H1 (cell line): ENCODE measurements at regions not wholly inside any gene's neighbourhood (a gene's known extent, or its start where the extent isn't known, plus 50 kb on each side); places are given as distances from the start of the nearest gene placed in this dataset.

ENCODE experiments used
- CTCF ChIA-PET: fragments of 300-600 bp; sonication (Branson Sonifier 250); formaldehyde crosslinking; loops from one replicate; lab custom pipeline; 2021; ENCODE audit not compliant: partially characterized antibody; lab: Charles Lee
- POLR2A ChIA-PET: fragments of 300-600 bp; sonication (Branson Sonifier 250); formaldehyde crosslinking; loops from one replicate; lab custom pipeline; 2021; ENCODE audit warnings: inconsistent platforms; ENCODE audit not compliant: partially characterized antibody; lab: Charles Lee
- DNase-seq, 2 experiments: peaks; one replicate each; pipeline versions ENCODE4 v3.0.0 to v3.0.0-alpha.2; 2010 to 2022; ENCODE audit warnings: low spot score in 2 of 2, low read depth in 1 of 2, mixed read lengths in 1 of 2
- FAIRE-seq: peaks from 2 replicates; lab custom pipeline; 2011; peaks lifted over from hg19 to GRCh38; lab: Jason Lieb, UNC
- H2AFZ ChIP-seq: 2 replicates; pipeline ENCODE4 v1.8.1; 2012; ENCODE audit warnings: low read length, inconsistent platforms
- H2AK5ac ChIP-seq: 2 replicates; pipeline ENCODE4 v1.6.1; 2013; ENCODE audit warnings: low read depth, low read length
- H2BK120ac ChIP-seq: replicated peaks from 2 replicates; pipeline ENCODE3; 2013; ENCODE audit warnings: low read depth, low read length, inconsistent platforms
- H2BK12ac ChIP-seq: 2 replicates; pipeline ENCODE4 v1.6.1; 2013; ENCODE audit warnings: low read depth, low read length
- H2BK15ac ChIP-seq: 2 replicates; pipeline ENCODE4 v1.6.1; 2013; ENCODE audit warnings: low read length
- H2BK20ac ChIP-seq: 2 replicates; pipeline ENCODE4 v1.6.1; 2013; ENCODE audit warnings: low read length
- H2BK5ac ChIP-seq: 2 replicates; pipeline ENCODE4 v1.6.1; 2013; ENCODE audit warnings: low read depth, low read length
- H3K14ac ChIP-seq: 2 replicates; pipeline ENCODE4 v1.6.1; 2013; ENCODE audit warnings: inconsistent platforms; ENCODE audit not compliant: insufficient read length
- H3K18ac ChIP-seq: 2 replicates; pipeline ENCODE4 v1.6.1; 2013; ENCODE audit warnings: low read length; ENCODE audit errors: extremely low read depth
- H3K23ac ChIP-seq: 2 replicates; pipeline ENCODE4 v1.6.1; 2013; ENCODE audit warnings: inconsistent platforms; ENCODE audit not compliant: insufficient read length
- H3K23me2 ChIP-seq: 2 replicates; pipeline ENCODE4 v1.6.1; 2013; ENCODE audit warnings: low read depth, low read length
- H3K27ac ChIP-seq: 2 replicates; pipeline ENCODE4 v1.6.1; 2011; ENCODE audit warnings: low read depth, low read length, inconsistent platforms
- H3K27me3 ChIP-seq, 4 experiments: replicated peaks in 1 of 4; 1 replicate in 1 of 4; 2 replicates in 3 of 4; pipeline versions ENCODE4 v1.6.1 to v1.8.1; 2011 to 2013; ENCODE audit warnings: low read length in 3 of 4, mild to moderate bottlenecking in 3 of 4, inconsistent platforms in 2 of 4, mixed read lengths in 2 of 4, moderate library complexity in 1 of 4; ENCODE audit not compliant: control insufficient read depth in 3 of 4, insufficient read depth in 3 of 4; ENCODE audit errors: extremely low read depth in 1 of 4
- H3K36me3 ChIP-seq, 4 experiments: 2 replicates each; pipeline versions ENCODE4 v1.6.1 to v1.8.1; 2011 to 2013; ENCODE audit warnings: mild to moderate bottlenecking in 4 of 4, low read length in 3 of 4, moderate library complexity in 2 of 4, control low read depth in 1 of 4, inconsistent platforms in 1 of 4; ENCODE audit not compliant: insufficient read depth in 4 of 4, control insufficient read depth in 2 of 4
- H3K4ac ChIP-seq: replicated peaks from 2 replicates; pipeline ENCODE3; 2013; ENCODE audit warnings: low read length, low read depth, mixed read lengths, inconsistent platforms; ENCODE audit not compliant: insufficient read length
- H3K4me1 ChIP-seq, 4 experiments: replicated peaks in 1 of 4; 1 replicate in 1 of 4; 2 replicates in 3 of 4; pipeline versions ENCODE4 v1.6.1 to v1.8.1; 2011 to 2013; ENCODE audit warnings: low read length in 3 of 4, inconsistent platforms in 2 of 4, mixed read lengths in 1 of 4; ENCODE audit not compliant: insufficient read depth in 4 of 4, control insufficient read depth in 3 of 4
- H3K4me2 ChIP-seq, 2 experiments: 2 replicates each; pipeline versions ENCODE4 v1.6.1 to v1.8.1; 2011 to 2013; ENCODE audit warnings: low read depth in 2 of 2, low read length in 2 of 2, control low read depth in 1 of 2, inconsistent platforms in 1 of 2, mild to moderate bottlenecking in 1 of 2; ENCODE audit not compliant: insufficient read depth in 1 of 2
- H3K4me3 ChIP-seq, 4 experiments: fragments of 200-600, 300-600 bp in 1 of 4; sonication (generic), shearing (Covaris generic), sonication (Bioruptor Twin) in 1 of 4; 2 replicates each; pipeline versions ENCODE4 v1.5.1 to v1.8.1; 2011 to 2016; ENCODE audit warnings: low read length in 4 of 4, low read depth in 3 of 4, control low read depth in 2 of 4, inconsistent platforms in 2 of 4, mild to moderate bottlenecking in 2 of 4, mixed read lengths in 1 of 4, moderate library complexity in 1 of 4; ENCODE audit not compliant: insufficient read depth in 2 of 4; ENCODE audit errors: extremely low read depth in 1 of 4
- H3K56ac ChIP-seq: replicated peaks from 2 replicates; pipeline ENCODE3; 2013; ENCODE audit warnings: low read depth, mild to moderate bottlenecking, mixed read lengths, low read length, inconsistent platforms; ENCODE audit not compliant: insufficient read length
- H3K79me1 ChIP-seq: 2 replicates; pipeline ENCODE4 v1.6.1; 2013; ENCODE audit warnings: low read depth, low read length, control low read depth
- H3K79me2 ChIP-seq, 2 experiments: 2 replicates each; pipeline versions ENCODE4 v1.6.1 to v1.8.1; 2012 to 2013; ENCODE audit warnings: low read length in 2 of 2, mild to moderate bottlenecking in 2 of 2, inconsistent platforms in 1 of 2; ENCODE audit not compliant: insufficient read depth in 2 of 2, control insufficient read depth in 1 of 2
- H3K9ac ChIP-seq, 4 experiments: replicated peaks in 1 of 4; 1 replicate in 1 of 4; 2 replicates in 3 of 4; pipeline versions ENCODE4 v1.6.1 to v1.8.1; 2011 to 2013; ENCODE audit warnings: low read depth in 3 of 4, low read length in 3 of 4, control low read depth in 2 of 4, mild to moderate bottlenecking in 2 of 4, moderate library complexity in 2 of 4, inconsistent platforms in 1 of 4; ENCODE audit errors: extremely low read depth in 1 of 4
- H3K9me3 ChIP-seq, 2 experiments: 2 replicates each; pipeline versions ENCODE4 v1.6.1 to v1.8.1; 2012 to 2013; ENCODE audit warnings: mild to moderate bottlenecking in 2 of 2, moderate library complexity in 2 of 2, control low read depth in 1 of 2, inconsistent platforms in 1 of 2, low read depth in 1 of 2, low read length in 1 of 2, mixed read lengths in 1 of 2; ENCODE audit not compliant: insufficient read depth in 2 of 2
- H4K20me1 ChIP-seq, 2 experiments: replicated peaks in 1 of 2; 2 replicates each; pipeline versions ENCODE3 to v1.8.1; 2011 to 2013; ENCODE audit warnings: inconsistent platforms in 2 of 2, low read length in 2 of 2, mild to moderate bottlenecking in 1 of 2; ENCODE audit not compliant: insufficient read depth in 2 of 2, control insufficient read depth in 1 of 2
- H4K5ac ChIP-seq: 2 replicates; pipeline ENCODE4 v1.6.1; 2013; ENCODE audit warnings: low read length, low read depth, mixed read lengths, inconsistent platforms; ENCODE audit not compliant: insufficient read length
- H4K8ac ChIP-seq: 2 replicates; pipeline ENCODE4 v1.8.0; 2013; ENCODE audit warnings: mild to moderate bottlenecking, moderate library complexity, low read length, inconsistent platforms; ENCODE audit not compliant: insufficient read depth; ENCODE audit errors: extremely low read depth
- H4K91ac ChIP-seq: replicated peaks from 2 replicates; pipeline ENCODE3; 2013; ENCODE audit warnings: low read length, mixed read lengths, inconsistent platforms; ENCODE audit not compliant: insufficient read length
- BCL11A ChIP-seq, 2 experiments: IDR thresholded peaks; one replicate each; pipeline ENCODE4 v1.6.1; 2011; ENCODE audit warnings: low read depth in 2 of 2, low read length in 2 of 2, mild to moderate bottlenecking in 2 of 2
- BRCA1 ChIP-seq: IDR thresholded peaks from 2 replicates; pipeline ENCODE4 v1.6.1; 2012; ENCODE audit warnings: low read depth, low read length, improper control_type of control experiment
- CBX5 ChIP-seq: fragments of 300-800, 300-1000 bp; sonication (generic); IDR thresholded peaks from 2 replicates; pipeline ENCODE4 v1.7.1; 2016; ENCODE audit warnings: antibody characterized with exemption, low read length, low read depth
- CREB1 ChIP-seq: IDR thresholded peaks from 2 replicates; pipeline ENCODE4 v1.6.1; 2012; ENCODE audit warnings: inconsistent platforms
- GABPA ChIP-seq: IDR thresholded peaks from 2 replicates; pipeline ENCODE4 v1.6.1; 2011; ENCODE audit warnings: mild to moderate bottlenecking, low read length, moderate library complexity, borderline replicate concordance; ENCODE audit not compliant: insufficient read depth
- HDAC2 ChIP-seq, 2 experiments: fragments of 300-600 bp in 1 of 2; sonication (generic) in 1 of 2; IDR thresholded peaks; 2 replicates each; pipeline ENCODE4 v1.6.1; 2011 to 2012; ENCODE audit warnings: low read depth in 2 of 2, low read length in 2 of 2, mild to moderate bottlenecking in 2 of 2, moderate library complexity in 2 of 2, borderline replicate concordance in 1 of 2, inconsistent platforms in 1 of 2
- POLR2A ChIP-seq, 2 experiments: IDR thresholded peaks; 1 replicate in 1 of 2; 2 replicates in 1 of 2; pipeline ENCODE4 v1.6.1; 2011; ENCODE audit warnings: low read depth in 2 of 2, low read length in 2 of 2, mild to moderate bottlenecking in 2 of 2; ENCODE audit errors: control extremely low read depth in 1 of 2
- RXRA ChIP-seq: IDR thresholded peaks from 2 replicates; pipeline ENCODE4 v1.6.1; 2011; ENCODE audit warnings: low read depth, mild to moderate bottlenecking, low read length, moderate library complexity; ENCODE audit not compliant: insufficient read depth
- SIN3A ChIP-seq, 2 experiments: IDR thresholded peaks in 1 of 2; conservative IDR thresholded peaks in 1 of 2; 2 replicates each; pipeline ENCODE4 v1.6.1; 2011 to 2012; ENCODE audit warnings: low read length in 2 of 2, improper control_type of control experiment in 1 of 2, low read depth in 1 of 2, mild to moderate bottlenecking in 1 of 2
- SIX5 ChIP-seq: IDR thresholded peaks from 2 replicates; pipeline ENCODE4 v1.6.1; 2011; ENCODE audit warnings: mild to moderate bottlenecking, low read depth, low read length
- WGBS, 2 experiments: shearing (Covaris generic) in 1 of 2; methylation state at CpG; one replicate each; pipeline versions ENCODE4 v1.1.6 to v1.1.7; 2013 to 2015; ENCODE audit warnings: low lambda C conversion rate in 2 of 2, mixed read lengths in 2 of 2, inconsistent platforms in 1 of 2, low coverage in 1 of 2, missing lambda C conversion rate in 1 of 2; ENCODE audit not compliant: insufficient replicate concordance in 2 of 2, insufficient coverage in 1 of 2, insufficient read length in 1 of 2; ENCODE audit errors: extremely low coverage in 1 of 2, missing lambda C conversion rate in 1 of 2; 5-methylcytosine and 5-hydroxymethylcytosine counted together
- TF ChIP-seq, protein P1 (sequence below): IDR thresholded peaks from 2 replicates; pipeline ENCODE4 v1.6.1; 2012; ENCODE audit warnings: low read length, inconsistent platforms

DNA sequence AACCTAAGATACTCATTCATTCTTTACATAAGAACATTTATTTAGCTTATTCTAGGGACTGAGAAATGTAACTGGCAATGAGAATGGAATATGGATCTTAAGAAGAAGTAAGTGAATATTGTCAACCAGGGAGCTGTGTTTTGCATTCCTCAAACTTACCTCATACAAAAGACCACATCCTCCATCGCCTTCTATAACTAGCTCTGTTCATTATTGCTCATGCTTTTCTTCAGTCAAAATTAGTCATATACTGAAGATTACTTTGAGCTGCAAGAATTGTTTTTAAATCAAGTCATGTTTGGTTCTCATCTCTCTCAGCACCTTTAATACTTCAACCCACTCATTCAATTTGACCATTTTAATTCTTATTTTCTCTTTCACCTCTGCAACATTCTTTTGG is 140.3 kb upstream of the RASA1 start:
- Histone ChIP-seq H2BK5ac (no peak overlapping the region), H3K27ac (no peak overlapping the region), H3K56ac (no peak overlapping the region), H2AFZ (no peak overlapping the region), H2AK5ac (no peak overlapping the region), H4K5ac (no peak overlapping the region), H3K4ac (no peak overlapping the region), H3K4me3 (no peak overlapping the region), H3K36me3 (no peaks in the 10 kb centered on the region), H3K9me3 (no peaks in the 10 kb centered on the region), H3K14ac (no peak overlapping the region), H4K20me1 (no peaks in the 10 kb centered on the region), H4K8ac (no peak overlapping the region), H3K9ac (no peak overlapping the region), H3K79me1 (no peaks in the 10 kb centered on the region), H3K79me2 (no peaks in the 10 kb centered on the region), H3K23me2 (no peaks in the 10 kb centered on the region), H3K4me2 (no peak overlapping the region), H3K27me3 (no peaks in the 10 kb centered on the region), H3K4me1 (no peaks in the 10 kb centered on the region), H2BK20ac (no peak overlapping the region), H2BK120ac (no peak overlapping the region), H4K91ac (no peak overlapping the region), H2BK12ac (no peak overlapping the region), H2BK15ac (no peak overlapping the region), H3K18ac (no peak overlapping the region), H3K23ac (no peak overlapping the region)
- CTCF ChIA-PET = interaction anchor here (0.7 to 1.5 kb wide), 3 partner anchors 9 to 57 kb away, joined by 3 to 7 read pairs (median 4); no protein-coding TSS in a partner anchor
- WGBS, 2 experiments = 96% methylated on average over 1 of the region's 1 CpG; no CpG with 5 or more reads in 1 of the 2 experiments
- DNase-seq (no peak), FAIRE-seq (no peak)
- TF ChIP-seq BCL11A (IDR thresholded peaks at IDR 0.05; ENCODE audit: low read depth in 2 of 2, low read length in 2 of 2) = no peak
- TF ChIP-seq SIX5 = no peak
- no peak for TF ChIP-seq CBX5
- no peak for TF ChIP-seq CREB1
- TF ChIP-seq SIN3A (conservative IDR thresholded peaks at IDR 0.05 in 1 of 2, IDR thresholded peaks at IDR 0.05 in 1 of 2; ENCODE audit: low read depth in 1 of 2, low read length in 2 of 2) = no peak
- TF ChIP-seq GABPA = no peak
- TF ChIP-seq BRCA1 = no peak
- TF ChIP-seq, protein P1, sequence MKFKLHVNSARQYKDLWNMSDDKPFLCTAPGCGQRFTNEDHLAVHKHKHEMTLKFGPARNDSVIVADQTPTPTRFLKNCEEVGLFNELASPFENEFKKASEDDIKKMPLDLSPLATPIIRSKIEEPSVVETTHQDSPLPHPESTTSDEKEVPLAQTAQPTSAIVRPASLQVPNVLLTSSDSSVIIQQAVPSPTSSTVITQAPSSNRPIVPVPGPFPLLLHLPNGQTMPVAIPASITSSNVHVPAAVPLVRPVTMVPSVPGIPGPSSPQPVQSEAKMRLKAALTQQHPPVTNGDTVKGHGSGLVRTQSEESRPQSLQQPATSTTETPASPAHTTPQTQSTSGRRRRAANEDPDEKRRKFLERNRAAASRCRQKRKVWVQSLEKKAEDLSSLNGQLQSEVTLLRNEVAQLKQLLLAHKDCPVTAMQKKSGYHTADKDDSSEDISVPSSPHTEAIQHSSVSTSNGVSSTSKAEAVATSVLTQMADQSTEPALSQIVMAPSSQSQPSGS = no peak
- no peak for TF ChIP-seq HDAC2 (IDR thresholded peaks at IDR 0.05; ENCODE audit: borderline replicate concordance in 1 of 2, low read depth in 2 of 2, low read length in 2 of 2)
- no peak for TF ChIP-seq POLR2A (IDR thresholded peaks at IDR 0.05; ENCODE audit: control extremely low read depth in 1 of 2, low read depth in 2 of 2, low read length in 2 of 2)
- TF ChIP-seq RXRA = no peak
- POLR2A ChIA-PET = no interaction called here
